ENCODE measurements at regions not wholly inside any gene's neighbourhood (a gene's known extent, or its start where the extent isn't known, plus 50 kb on each side); places are given as distances from the start of the nearest gene placed in this dataset.

DNA sequence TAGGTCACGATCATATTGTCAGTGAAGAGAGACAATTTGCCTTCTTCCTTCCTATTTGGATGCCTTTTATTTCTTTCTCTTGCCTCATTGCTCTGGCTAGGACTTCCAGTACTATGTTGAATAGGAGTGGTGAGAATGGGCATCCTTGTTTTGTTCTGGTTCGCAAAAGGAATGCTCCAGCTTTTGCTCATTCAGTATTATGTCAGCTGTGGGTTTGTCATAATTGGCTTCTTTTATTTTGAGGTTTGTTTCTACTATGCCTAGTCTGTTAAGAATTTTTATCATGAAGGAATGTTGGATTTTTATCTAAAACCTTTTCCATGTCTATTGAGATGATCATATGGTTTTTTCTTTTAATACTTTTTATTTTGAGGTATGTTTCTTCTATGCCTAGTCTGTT is 152.3 kb upstream of the MAD2L1 start:
- TF ChIP-seq EP300 (IDR thresholded peaks at IDR 0.05), result no peak
- TF ChIP-seq, protein P1, sequence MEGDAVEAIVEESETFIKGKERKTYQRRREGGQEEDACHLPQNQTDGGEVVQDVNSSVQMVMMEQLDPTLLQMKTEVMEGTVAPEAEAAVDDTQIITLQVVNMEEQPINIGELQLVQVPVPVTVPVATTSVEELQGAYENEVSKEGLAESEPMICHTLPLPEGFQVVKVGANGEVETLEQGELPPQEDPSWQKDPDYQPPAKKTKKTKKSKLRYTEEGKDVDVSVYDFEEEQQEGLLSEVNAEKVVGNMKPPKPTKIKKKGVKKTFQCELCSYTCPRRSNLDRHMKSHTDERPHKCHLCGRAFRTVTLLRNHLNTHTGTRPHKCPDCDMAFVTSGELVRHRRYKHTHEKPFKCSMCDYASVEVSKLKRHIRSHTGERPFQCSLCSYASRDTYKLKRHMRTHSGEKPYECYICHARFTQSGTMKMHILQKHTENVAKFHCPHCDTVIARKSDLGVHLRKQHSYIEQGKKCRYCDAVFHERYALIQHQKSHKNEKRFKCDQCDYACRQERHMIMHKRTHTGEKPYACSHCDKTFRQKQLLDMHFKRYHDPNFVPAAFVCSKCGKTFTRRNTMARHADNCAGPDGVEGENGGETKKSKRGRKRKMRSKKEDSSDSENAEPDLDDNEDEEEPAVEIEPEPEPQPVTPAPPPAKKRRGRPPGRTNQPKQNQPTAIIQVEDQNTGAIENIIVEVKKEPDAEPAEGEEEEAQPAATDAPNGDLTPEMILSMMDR (IDR thresholded peaks at IDR 0.05), result no peak

All from ovary (tissue), 3 donors.